GM19023 (cell line): ENCODE measurements at regions not wholly inside any gene's neighbourhood (a gene's known extent, or its start where the extent isn't known, plus 50 kb on each side); places are given as distances from the start of the nearest gene placed in this dataset.
"Not testable (repeated sequence)": the region's sequence is repeated elsewhere in the genome, so short reads cannot be mapped to it uniquely, and the experiment has no call there.

Experiments used
- ATAC-seq: cut with Tn5 transposase; IDR thresholded peaks from one replicate; pipeline ENCODE4 v1.9.1; 2021; ENCODE audit warnings: mild to moderate bottlenecking, moderate library complexity; ENCODE audit not compliant: unreplicated experiment

GRCh38 chr1:61581251-61581650, 143.7 kb downstream of the TM2D1 start:
- no peak for ATAC-seq

- no peak for ATAC-seq
Measured at GRCh38 chr1:61580417-61580816, 144.5 kb downstream of the TM2D1 start.

DNA sequence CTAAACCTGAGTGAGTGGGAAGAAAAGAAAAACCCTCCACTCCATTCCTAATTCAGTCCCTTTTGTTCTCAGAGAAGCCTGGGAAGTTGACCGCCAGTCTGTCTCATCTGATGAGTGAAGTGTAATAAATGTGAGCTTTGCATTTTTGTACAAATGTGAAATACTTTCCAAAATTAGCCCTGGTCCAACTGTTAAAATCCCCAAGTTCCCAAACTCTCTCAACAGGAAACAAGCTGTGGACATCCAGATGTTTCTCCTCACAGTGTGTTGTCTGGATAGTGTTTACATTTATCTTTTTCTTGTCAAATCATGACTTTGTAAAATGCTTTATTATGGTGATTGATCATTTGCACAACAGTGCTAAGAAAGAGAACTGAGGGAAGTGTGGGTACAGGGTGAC, 145.1 kb downstream of the TM2D1 start:
- ATAC-seq = no peak

- no peak for ATAC-seq
Measured at GRCh38 chr1:61572046-61572445, 152.9 kb downstream of the TM2D1 start.

DNA sequence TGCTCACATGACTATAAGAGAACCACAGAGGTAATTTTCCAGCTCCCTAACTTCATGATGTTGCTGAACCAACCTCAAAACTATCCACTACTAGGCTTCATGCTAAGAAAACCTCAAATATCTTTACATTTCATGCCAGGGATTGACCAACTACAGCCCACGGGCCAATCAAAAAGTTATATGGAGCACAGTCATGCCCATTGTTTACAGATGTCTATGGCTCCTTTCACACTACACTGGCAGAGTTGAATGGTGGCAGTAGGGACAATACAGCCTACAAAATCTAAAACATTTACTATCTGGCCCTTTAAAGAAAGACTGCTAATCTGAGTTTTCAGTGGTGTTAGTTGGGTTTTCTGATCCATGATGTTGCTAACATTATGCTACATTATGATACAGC, 154.8 kb downstream of the TM2D1 start:
- no peak for ATAC-seq

DNA sequence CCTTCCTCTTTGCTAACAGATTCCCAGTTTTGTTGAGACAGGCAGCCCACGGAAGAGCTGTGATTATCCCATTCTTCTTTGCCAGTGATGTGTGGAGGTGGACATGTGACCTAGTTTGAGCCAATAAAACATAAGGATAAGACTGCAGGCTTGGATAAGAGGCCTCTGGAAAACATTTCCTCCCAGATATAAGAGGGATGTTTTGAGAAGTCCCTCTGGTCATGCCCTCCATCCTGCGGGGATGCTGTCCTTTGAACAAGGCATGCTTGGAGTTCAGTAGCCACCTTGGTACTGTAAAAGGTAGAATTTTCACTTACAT, 155.7 kb downstream of the TM2D1 start:
- ATAC-seq = no peak

DNA sequence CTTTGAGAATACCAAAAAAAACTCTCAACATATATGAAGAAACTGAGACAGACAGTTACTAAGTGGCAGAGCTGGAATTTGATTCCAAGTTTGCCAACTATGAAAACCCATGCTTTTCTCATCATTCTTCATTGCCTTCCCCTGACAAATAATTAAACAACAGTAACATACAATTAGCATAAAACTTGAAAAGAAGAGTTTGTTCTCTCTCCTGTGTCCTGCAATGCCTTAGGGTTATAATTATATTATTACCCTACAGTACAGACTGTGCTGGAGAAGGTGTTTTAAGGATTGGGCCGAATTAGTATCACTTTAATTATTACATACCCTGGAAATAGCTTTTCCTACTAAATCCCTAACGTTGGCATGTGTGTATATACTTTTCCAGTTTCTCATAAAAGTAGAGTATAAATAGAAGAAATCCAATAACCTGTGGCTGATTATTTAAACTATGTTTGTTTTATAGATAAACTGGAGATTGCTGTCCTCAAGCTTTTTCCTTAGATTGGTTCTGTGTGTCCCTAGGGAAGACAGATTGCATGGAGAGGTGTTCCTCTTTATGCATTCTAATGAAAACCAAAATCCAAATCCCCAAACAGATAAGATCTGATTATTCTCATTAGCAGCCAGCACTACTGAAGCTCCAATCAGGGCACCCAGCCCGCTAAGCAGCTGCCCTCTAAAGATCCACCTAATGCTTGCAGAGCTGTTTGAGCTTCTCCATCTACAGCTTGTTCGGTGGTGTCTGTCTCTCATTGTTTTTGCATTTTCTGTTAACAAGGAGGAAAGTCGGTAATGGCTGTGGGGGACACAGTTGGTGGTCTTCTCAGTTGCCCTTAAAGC, 156.3 kb downstream of the TM2D1 start:
- no peak for ATAC-seq

DNA sequence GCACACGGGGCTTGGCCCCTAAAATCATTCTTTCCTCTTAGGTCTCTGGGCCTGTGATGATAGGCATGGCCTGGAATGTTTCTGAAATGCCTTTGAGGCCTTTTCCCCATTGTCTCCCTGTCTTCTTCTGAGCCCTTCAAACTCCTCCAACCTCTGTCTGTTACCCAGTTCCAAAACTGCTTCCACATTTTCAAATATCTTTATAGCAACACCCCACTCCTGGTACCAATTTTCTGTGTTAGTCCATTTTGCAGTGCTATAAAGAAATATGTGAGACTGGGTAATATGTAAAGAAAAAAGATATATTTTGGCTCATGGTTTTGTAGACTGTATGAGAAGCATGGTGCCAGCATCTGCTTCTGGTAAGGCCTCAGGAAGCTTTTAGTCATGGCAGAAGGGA, 158.8 kb downstream of the TM2D1 start:
- no peak for ATAC-seq

DNA sequence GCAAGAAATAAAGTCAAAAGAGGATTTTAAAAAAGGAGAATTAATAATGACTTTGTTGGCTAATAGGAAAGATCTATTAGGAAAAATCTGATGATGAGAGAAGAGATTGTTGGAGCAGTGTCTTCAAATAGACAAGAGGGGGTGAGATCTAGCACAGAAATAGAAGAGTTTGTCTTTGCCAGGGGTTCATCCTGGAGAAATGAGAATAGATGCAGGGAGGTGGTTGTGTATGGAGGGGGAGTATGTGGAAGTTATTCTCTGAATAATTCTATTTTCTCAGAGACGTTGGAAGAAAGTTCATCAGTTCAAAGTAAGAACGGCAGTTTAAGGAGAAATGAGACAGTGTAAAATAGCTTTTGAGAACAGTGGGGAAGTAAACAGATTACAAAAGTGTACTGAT, 161.3 kb downstream of the TM2D1 start:
- no peak for ATAC-seq

GRCh38 chr1:61561666-61562065, 163.3 kb downstream of the TM2D1 start:
- ATAC-seq = no peak

GRCh38 chr1:61560385-61560784, 164.6 kb downstream of the TM2D1 start:
- ATAC-seq = no peak

- ATAC-seq = no peak
Measured at GRCh38 chr1:61556631-61557030, 168.3 kb downstream of the TM2D1 start.

GRCh38 chr1:61552630-61553305, 172.2 kb downstream of the TM2D1 start:
- ATAC-seq = no peak

DNA sequence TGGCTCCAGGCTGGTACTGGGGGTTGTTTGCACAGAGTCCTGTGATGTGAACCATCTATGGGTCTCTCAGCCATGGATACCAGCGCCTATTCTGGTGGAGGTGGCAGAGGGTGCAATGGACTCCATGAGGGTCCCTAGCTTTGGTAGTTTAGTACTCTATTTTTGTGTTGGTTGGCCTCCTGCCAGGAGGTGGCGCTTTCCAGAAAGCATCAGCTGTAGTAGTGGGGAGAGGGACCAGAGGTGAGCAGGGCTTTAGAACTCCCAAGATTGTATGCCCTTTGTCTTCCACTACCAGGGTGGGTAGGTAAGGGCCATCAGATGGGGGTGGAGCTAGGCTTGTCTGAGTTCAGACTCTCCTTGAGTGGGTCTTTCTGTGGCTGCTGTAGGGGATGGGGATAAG, 177.6 kb downstream of the TM2D1 start:
- not testable (repeated sequence) for ATAC-seq

DNA sequence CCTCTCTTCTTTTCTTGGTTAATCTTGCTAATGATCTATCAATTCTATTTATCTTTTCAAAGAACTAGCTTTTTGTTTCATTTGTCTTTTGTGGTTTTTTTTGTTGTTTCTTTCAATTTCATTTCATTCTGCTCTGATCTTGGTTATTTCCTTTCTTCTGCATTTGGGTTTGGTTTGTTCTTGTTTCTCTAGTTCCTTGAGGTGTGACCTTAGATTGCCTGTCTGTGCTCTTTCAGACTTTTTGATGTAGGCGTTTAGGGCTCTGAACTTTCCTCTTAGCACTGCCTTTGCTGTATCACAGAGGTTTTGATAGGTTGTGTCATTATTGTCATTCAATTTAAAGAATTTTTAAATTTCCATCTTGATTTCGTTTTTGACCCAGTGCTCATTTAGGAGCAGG, 180.1 kb downstream of the TM2D1 start:
- not testable (repeated sequence) for ATAC-seq

GRCh38 chr1:61543498-61543897, 181.4 kb downstream of the TM2D1 start:
- ATAC-seq = not testable (repeated sequence)

DNA sequence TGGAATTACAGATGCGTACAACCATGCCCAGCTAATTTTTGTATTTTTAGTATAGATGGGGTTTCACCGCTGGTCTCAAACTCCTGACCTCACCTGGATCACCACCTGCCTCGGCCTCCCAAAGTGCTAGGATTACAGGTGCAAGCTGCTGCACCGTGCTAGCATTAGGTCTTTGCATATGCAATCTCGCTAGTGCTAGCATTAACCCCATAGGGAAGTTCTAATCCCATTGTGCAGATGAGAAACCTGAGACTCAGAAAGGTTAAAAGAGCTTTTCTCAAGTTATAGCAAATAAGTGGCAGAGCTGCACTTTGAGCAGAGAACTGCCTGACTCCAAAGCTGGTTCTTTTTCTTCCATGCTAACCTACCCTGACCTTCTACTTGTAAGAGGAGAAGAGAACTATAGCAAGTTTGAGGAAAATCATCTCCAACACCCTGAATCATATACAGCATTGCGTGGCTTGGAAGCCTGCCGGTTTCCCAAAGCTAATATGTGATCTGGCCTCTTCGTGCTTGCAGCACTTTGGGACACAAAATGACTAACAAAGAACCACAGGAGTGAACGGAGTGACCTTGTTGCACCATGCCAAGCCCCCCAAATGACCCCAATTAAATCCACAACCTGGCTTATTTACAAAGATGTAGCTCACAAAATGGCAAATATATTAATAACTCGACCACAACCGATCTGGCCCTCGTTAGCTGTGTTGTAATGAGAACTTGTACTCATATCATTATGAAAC, 185.1 kb downstream of the TM2D1 start:
- ATAC-seq = no peak

DNA sequence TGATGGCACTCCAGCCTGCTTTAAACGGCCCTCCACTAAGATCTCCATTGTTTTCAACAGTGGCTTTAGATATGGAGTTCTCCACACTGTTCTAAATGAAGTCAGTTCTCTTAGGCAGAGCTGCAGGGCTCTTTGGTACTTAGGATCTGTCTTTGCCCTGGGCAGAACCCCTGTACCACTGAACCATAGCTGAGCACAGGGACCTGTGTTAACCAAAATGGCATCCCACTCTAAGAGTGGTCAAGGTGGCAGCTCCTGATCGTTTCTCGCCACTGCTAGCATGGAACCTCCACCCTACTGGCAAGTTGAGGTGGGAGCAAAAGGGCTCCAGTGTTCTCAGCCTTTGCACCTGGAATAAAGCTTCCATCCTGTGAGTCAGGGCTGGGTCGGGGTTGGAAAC, 186.7 kb downstream of the TM2D1 start:
- no peak for ATAC-seq

DNA sequence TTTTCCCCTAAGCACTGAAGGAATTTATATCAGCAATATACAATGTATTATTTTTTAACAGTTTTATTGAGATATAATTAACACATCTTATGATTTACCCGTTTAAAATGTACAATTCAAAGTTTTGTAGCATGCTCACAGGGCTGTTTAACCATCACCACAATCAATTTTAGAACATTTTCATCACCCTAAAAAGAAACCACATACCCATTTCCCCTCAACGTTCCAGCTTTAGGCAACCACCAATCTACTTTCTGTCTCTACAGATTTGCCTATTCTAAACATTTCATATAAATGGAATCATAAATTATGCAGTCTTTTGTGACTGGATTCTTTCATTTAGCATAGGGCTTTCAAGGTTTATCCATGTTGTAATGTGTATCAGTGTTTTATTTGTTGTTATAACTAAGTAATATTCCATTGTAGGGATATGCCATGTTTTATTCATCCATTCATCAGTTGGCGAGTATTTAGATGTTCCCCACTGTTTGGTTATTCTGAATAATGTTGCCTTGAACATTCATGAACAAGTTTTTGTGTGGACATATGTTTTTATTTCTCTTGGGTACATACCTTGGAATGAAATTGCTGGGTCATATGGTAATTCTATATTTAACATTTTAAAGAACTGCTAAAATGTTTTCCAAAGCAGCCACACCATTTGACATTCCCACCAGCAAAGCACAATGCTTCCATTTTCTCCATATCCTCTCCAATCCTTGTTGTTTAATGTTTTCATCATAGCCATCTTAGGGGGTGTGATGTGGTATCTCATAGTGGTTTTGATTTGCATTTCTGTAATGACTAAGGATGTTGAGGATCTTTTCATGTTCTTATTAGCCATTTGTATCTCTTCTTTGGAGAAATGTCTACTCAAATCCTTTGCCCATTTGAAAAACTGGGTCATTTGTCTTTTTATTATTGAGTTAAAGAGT, 188.5 kb downstream of the TM2D1 start:
- no peak for ATAC-seq

DNA sequence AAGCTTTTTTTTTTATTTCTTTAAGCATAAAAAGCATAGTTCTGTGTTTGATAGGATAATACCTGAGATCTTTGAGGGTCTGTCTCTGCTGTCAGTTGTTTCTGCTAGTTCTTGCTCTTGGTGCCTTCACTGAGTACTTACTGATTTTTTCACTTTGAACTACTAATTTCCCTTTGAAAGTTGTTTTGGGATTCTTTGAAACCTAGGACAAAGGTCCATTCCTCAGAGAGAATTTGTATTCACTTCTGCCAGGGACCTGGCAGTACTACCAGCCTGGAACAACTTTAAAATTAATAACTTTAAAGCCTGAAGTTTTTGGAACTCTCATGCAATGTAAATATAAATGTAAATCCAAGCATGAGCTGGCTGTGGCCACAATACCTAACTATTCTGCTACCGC, 190.1 kb downstream of the TM2D1 start:
- no peak for ATAC-seq

GRCh38 chr1:61533546-61533945, 191.4 kb downstream of the TM2D1 start:
- ATAC-seq = no peak
